ENCODE measurements at regions not wholly inside any gene's neighbourhood (a gene's known extent, or its start where the extent isn't known, plus 50 kb on each side); places are given as distances from the start of the nearest gene placed in this dataset.

- TF ChIP-seq, protein P1, sequence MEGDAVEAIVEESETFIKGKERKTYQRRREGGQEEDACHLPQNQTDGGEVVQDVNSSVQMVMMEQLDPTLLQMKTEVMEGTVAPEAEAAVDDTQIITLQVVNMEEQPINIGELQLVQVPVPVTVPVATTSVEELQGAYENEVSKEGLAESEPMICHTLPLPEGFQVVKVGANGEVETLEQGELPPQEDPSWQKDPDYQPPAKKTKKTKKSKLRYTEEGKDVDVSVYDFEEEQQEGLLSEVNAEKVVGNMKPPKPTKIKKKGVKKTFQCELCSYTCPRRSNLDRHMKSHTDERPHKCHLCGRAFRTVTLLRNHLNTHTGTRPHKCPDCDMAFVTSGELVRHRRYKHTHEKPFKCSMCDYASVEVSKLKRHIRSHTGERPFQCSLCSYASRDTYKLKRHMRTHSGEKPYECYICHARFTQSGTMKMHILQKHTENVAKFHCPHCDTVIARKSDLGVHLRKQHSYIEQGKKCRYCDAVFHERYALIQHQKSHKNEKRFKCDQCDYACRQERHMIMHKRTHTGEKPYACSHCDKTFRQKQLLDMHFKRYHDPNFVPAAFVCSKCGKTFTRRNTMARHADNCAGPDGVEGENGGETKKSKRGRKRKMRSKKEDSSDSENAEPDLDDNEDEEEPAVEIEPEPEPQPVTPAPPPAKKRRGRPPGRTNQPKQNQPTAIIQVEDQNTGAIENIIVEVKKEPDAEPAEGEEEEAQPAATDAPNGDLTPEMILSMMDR (IDR thresholded peaks at IDR 0.05), result no peak
- no peak for TF ChIP-seq POLR2A (IDR thresholded peaks at IDR 0.05)
- Histone ChIP-seq H3K27me3 (no peaks in the 10 kb centered on the region), H3K27ac (no peak overlapping the region), H3K4me1 (replicated peaks in 1 of 2) (no peaks in the 10 kb centered on the region), H3K9me3 (replicated peaks in 1 of 3) (no peaks in the 10 kb centered on the region), H3K4me3 (no peak overlapping the region), H3K36me3 (replicated peaks in 1 of 2) (no peaks in the 10 kb centered on the region)
- intact Hi-C loops (cut with DNase I), result no loop called here
- DNase-seq, result no peak
- 68 to 71% (median 70%) methylated on average over 3 of the region's 3 CpGs for WGBS, 4 donors
Observed at GRCh38 chr5:162243651-162244050, 176.1 kb downstream of the GABRG2 start.

DNA sequence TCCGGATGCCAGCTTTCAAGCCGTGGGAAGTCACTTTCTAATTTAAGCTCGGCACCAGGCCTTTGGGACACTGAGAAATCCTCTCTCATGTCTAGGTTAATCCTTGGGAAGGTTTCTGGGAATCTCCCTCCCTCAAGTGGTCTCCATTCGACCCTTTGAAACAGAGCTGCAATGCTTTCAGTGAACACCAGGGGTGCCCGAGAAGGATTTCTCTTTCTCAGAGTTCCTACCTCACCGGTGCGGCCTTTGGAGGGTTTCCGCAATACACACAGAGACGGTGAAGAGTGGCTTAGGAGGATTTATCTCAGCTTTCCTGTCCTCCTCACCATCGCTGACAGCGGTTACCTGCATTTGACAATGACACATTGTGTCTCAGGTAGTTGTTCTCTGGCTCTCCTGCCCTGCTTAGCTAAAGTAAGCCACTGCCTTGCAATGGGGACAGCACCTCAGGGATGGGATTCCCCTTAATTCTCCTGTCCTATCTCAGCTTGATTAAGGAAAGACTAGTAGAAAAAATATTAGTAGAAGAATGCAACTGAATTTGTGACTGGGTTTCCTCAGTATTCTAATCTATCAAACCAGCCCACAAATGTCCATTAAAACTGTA is 180.6 kb downstream of the GABRG2 start:
- WGBS, 4 donors, result 63 to 75% (median 74%) methylated on average over 11 of the region's 11 CpGs
- intact Hi-C loops (cut with DNase I), result no loop called here
- TF ChIP-seq POLR2A (IDR thresholded peaks at IDR 0.05), result no peak
- TF ChIP-seq, protein P1 (IDR thresholded peaks at IDR 0.05), result peak in 2 of 6 experiments; percentile 10 to 23
- H3K4me1 ChIP-seq (replicated peaks in 1 of 2), result no peaks in the 10 kb centered on the region
- H3K36me3 ChIP-seq (replicated peaks in 1 of 2), result no peaks in the 10 kb centered on the region
- DNase-seq, result no peak
- no peak overlapping the region for H3K4me3 ChIP-seq
- H3K27me3 ChIP-seq, result no peaks in the 10 kb centered on the region
- no peak overlapping the region for H3K27ac ChIP-seq
- H3K9me3 ChIP-seq (replicated peaks in 1 of 3), result no peaks in the 10 kb centered on the region

DNA sequence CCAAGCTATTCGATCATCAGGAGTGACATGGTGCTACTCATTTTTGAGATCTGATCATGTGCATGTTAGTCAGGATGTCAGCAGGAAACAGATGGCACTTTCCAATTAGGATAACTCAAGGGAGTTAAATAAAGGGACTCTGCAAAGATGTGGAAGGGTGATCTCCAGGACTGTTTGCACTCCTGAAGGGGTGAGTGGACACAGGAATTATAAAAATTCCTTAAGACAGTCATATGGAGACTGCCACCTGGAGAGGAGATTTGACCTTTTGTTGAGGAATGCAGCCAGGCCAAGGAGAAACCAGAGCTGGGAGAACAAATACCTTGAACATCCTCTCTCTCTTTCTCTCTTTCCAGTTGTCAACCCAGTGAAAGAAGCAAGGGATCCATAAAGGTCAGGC is 189.1 kb downstream of the GABRG2 start:
- intact Hi-C loops (cut with DNase I), result no loop called here
- no peak overlapping the region for H3K27ac ChIP-seq
- H3K27me3 ChIP-seq, result no peaks in the 10 kb centered on the region
- TF ChIP-seq, protein P1 (IDR thresholded peaks at IDR 0.05), result no peak
- no peak for TF ChIP-seq POLR2A (IDR thresholded peaks at IDR 0.05)
- DNase-seq, result no peak
- no peak overlapping the region for H3K4me3 ChIP-seq
- 46 to 76% (median 68%) methylated on average over 1 of the region's 1 CpG for WGBS, 4 donors
- H3K9me3 ChIP-seq (replicated peaks in 1 of 3), result no peaks in the 10 kb centered on the region
- H3K4me1 ChIP-seq (replicated peaks in 1 of 2), result no peaks in the 10 kb centered on the region
- no peaks in the 10 kb centered on the region for H3K36me3 ChIP-seq (replicated peaks in 1 of 2)

DNA sequence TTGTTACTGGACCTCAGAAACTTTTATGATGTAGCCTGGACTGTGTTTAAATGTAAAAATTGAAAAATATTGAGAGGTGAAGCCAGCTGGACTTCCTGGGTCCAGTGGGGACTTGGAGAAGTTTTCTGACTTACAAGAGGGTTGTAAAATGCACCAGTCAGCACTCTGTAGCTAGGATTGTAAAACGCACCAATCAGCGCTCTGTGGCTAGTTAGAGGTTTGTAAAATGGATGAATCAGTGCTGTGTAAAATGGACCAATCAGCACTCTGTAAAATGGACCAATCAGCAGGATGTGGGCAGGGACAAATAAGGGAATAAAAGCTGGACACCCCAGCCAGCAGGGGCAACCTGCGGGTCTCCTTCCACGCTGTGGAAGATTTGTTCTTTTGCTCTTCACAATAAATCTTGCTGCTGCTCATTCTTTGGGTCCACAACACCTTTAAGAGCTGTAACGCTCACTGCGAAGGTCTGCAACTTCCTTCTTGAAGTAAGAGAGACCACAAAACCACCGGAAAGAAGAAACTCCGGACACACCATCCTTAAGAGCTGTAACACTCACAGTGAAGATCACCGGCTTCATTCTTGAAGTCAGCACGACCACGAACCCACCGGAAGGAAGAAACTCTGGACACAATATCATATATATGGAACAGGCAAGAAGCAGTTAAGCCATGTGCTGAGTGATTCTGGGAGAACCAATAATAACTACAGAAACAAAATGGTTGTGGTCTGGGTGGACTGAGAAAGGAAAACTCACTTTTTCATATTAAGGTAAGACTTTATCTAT is 201.3 kb downstream of the GABRG2 start:
- Histone ChIP-seq H3K36me3 (replicated peaks in 1 of 2) (no peaks in the 10 kb centered on the region), H3K9me3 (replicated peaks in 1 of 3) (no peaks in the 10 kb centered on the region), H3K4me3 (no peak overlapping the region), H3K27ac (no peak overlapping the region), H3K27me3 (no peaks in the 10 kb centered on the region), H3K4me1 (replicated peaks in 1 of 2) (no peaks in the 10 kb centered on the region)
- WGBS, 4 donors, result 68 to 78% (median 74%) methylated on average over 12 of the region's 12 CpGs
- TF ChIP-seq, protein P1 (IDR thresholded peaks at IDR 0.05), result no peak
- no peak for TF ChIP-seq POLR2A (IDR thresholded peaks at IDR 0.05)
- no peak for DNase-seq
- intact Hi-C loops (cut with DNase I), result no loop called here

Measured in adrenal gland (tissue), 9 donors.